GM12878 (cell line): ENCODE measurements at regions not wholly inside any gene's neighbourhood (a gene's known extent, or its start where the extent isn't known, plus 50 kb on each side); places are given as distances from the start of the nearest gene placed in this dataset.

Experiments used
- ATAC-seq: fragments of 200-7000 bp; cut with Tn5 transposase; 3 replicates; pipeline ENCODE4 v1.9.1; 2020; ENCODE audit warnings: mild to moderate bottlenecking, moderate library complexity
- BruUV-seq: library from RNA; stranded (reverse); fragments of 400-500 nt; replicated peaks from 2 replicates; lab custom pipeline; 2021; lab: Mats Ljungman, UMichigan
- CTCF ChIA-PET: fragments of 300-600 bp; sonication (Branson Sonifier 250); formaldehyde crosslinking; extraction: SDS; loops from one replicate; lab custom pipeline; 2021; ENCODE audit warnings: inconsistent platforms; lab: Yijun Ruan, JAX
- POLR2A ChIA-PET: fragments of 350-600 bp; formaldehyde crosslinking; extraction: SDS; loops from one replicate; lab custom pipeline; 2021; ENCODE audit warnings: inconsistent platforms; lab: Charles Lee
- RAD21 ChIA-PET: fragments of 300-600 bp; sonication (Branson Sonifier 250); formaldehyde crosslinking; loops from one replicate; lab custom pipeline; 2023; ENCODE audit warnings: antibody characterized with exemption; ENCODE audit not compliant: unreplicated experiment; lab: Charles Lee
- SMC1A ChIA-PET: fragments of 300-600 bp; sonication (Branson Sonifier 250); formaldehyde crosslinking; loops from one replicate; lab custom pipeline; 2023; ENCODE audit not compliant: unreplicated experiment, uncharacterized antibody; lab: Charles Lee
- DNase-seq: peaks from one replicate; pipeline ENCODE4 v3.0.0-alpha.2; 2011; ENCODE audit warnings: low read depth, low spot score
- FAIRE-seq: peaks from 3 replicates; lab custom pipeline; 2011; peaks lifted over from hg19 to GRCh38; lab: Jason Lieb, UNC
- H2AFZ ChIP-seq: 2 replicates; pipeline ENCODE4 v1.6.0; 2011; ENCODE audit warnings: low read depth, low read length, control low read depth; ENCODE audit not compliant: control insufficient read depth
- H3K27ac ChIP-seq: 2 replicates; pipeline ENCODE4 v1.5.1; 2011; ENCODE audit warnings: control low read depth; ENCODE audit not compliant: control insufficient read depth, insufficient read depth
- H3K27me3 ChIP-seq, 2 experiments: replicated peaks in 1 of 2; 2 replicates each; pipeline versions ENCODE4 v1.6.0 to v1.6.1; 2011; ENCODE audit warnings: low read length in 1 of 2; ENCODE audit not compliant: control insufficient read depth in 2 of 2, insufficient read depth in 2 of 2
- H3K36me3 ChIP-seq, 2 experiments: 2 replicates each; pipeline ENCODE4 v1.5.1; 2011; ENCODE audit warnings: low read length in 1 of 2; ENCODE audit not compliant: control insufficient read depth in 2 of 2, insufficient read depth in 2 of 2
- H3K4me1 ChIP-seq: 2 replicates; pipeline ENCODE4 v1.6.1; 2011; ENCODE audit warnings: mild to moderate bottlenecking, low read length, moderate library complexity, mixed read lengths; ENCODE audit not compliant: control insufficient read depth, insufficient read depth
- H3K4me2 ChIP-seq: 2 replicates; pipeline ENCODE4 v1.6.0; 2011; ENCODE audit warnings: control low read depth; ENCODE audit not compliant: control insufficient read depth, insufficient read depth
- H3K4me3 ChIP-seq: fragments of 200-600 bp; sonication (generic); 2 replicates; pipeline ENCODE4 v1.5.1; 2016
- H3K79me2 ChIP-seq: 2 replicates; pipeline ENCODE4 v1.6.0; 2011; ENCODE audit warnings: low read length; ENCODE audit not compliant: control insufficient read depth, insufficient read depth
- H3K9ac ChIP-seq: 2 replicates; pipeline ENCODE4 v1.8.0; 2011; ENCODE audit warnings: low read length, control low read depth, mixed read lengths; ENCODE audit not compliant: control insufficient read depth, insufficient read depth
- H3K9me3 ChIP-seq: replicated peaks from 3 replicates; pipeline ENCODE4 v1.5.1; 2011; ENCODE audit warnings: mild to moderate bottlenecking, low read length; ENCODE audit not compliant: control insufficient read depth, insufficient read depth
- H4K20me1 ChIP-seq: 2 replicates; pipeline ENCODE4 v1.6.0; 2011; ENCODE audit not compliant: control insufficient read depth, insufficient read depth
- BRCA1 ChIP-seq: IDR thresholded peaks from 2 replicates; pipeline ENCODE4 v1.6.1; 2011; ENCODE audit warnings: low read depth, low read length, improper control_type of control experiment
- CHD4 ChIP-seq: fragments of 200-600 bp; sonication (generic); IDR thresholded peaks from 2 replicates; pipeline ENCODE4 v1.6.1; 2016; ENCODE audit warnings: mild to moderate bottlenecking
- CTCF ChIP-seq, 3 experiments: IDR thresholded peaks in 2 of 3; conservative IDR thresholded peaks in 1 of 3; 2 replicates each; pipeline ENCODE4 v1.5.1; 2011; ENCODE audit warnings: low read depth in 3 of 3, low read length in 3 of 3, mild to moderate bottlenecking in 3 of 3, control low read depth in 2 of 3, moderate library complexity in 2 of 3, inconsistent platforms in 1 of 3, mixed read lengths in 1 of 3; ENCODE audit not compliant: control insufficient read depth in 2 of 3, insufficient read depth in 1 of 3; ENCODE audit errors: extremely low read depth in 1 of 3
- HCFC1 ChIP-seq: fragments of 150-350 bp; IDR thresholded peaks from 2 replicates; pipeline ENCODE4 v1.6.1; 2014; ENCODE audit warnings: low read length
- IRF5 ChIP-seq: fragments of 450-650 bp; IDR thresholded peaks from 2 replicates; pipeline ENCODE4 v1.6.1; 2017; ENCODE audit warnings: borderline replicate concordance
- RAD21 ChIP-seq: IDR thresholded peaks from 2 replicates; pipeline ENCODE4 v1.6.1; 2011; ENCODE audit warnings: mild to moderate bottlenecking, low read depth, low read length, moderate library complexity; ENCODE audit not compliant: insufficient read depth
- WGBS: methylation state at CpG from one replicate; pipeline ENCODE4 v1.1.6; 2016; ENCODE audit warnings: low lambda C conversion rate; ENCODE audit not compliant: insufficient replicate concordance, insufficient coverage; ENCODE audit errors: missing lambda C conversion rate; 5-methylcytosine and 5-hydroxymethylcytosine counted together
- in situ Hi-C: fragments of 300-500 bp; cut with MboI; formaldehyde crosslinking; loops from 9 replicates; pipeline ENCODE4 v1.14.3; 2018; ENCODE audit warnings: mixed read lengths
- intact Hi-C: fragments of 100-400 bp; cut with micrococcal nuclease; formaldehyde crosslinking; loops from one replicate; pipeline ENCODE4 v1.14.2; 2022; ENCODE audit not compliant: unreplicated experiment

DNA sequence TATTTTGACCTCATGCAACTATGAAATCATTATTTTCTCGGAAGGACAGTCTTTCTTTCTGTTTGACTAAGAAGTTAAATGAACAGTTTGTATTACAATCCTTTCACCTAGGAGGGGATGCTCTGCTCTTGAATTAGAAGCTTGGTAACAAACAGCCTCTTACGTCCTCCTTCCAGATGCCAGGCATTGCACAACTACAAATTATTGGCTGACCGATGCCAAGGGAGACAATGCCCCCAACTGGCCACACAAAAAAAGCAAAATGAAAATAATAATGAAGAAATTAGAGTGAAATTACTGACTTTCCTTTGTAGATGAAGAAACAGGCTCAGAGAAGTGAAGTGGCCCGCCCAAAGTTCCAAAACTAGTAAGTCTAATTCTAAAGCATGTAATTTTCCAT, 177.9 kb downstream of the CYRIA start:
- no peak overlapping the region for H3K9ac ChIP-seq
- ChIA-PET SMC1A (no interaction called here), RAD21 (no interaction called here), POLR2A (no interaction called here), CTCF (no interaction called here)
- H3K27ac ChIP-seq = no peak overlapping the region
- no peaks in the 10 kb centered on the region for H4K20me1 ChIP-seq
- no peak overlapping the region for H3K4me2 ChIP-seq
- no peaks in the 10 kb centered on the region for H3K79me2 ChIP-seq
- H2AFZ ChIP-seq = no peak overlapping the region
- TF ChIP-seq CTCF (IDR thresholded peaks at IDR 0.05 in 2 of 3, conservative IDR thresholded peaks at IDR 0.05 in 1 of 3; ENCODE audit: control insufficient read depth in 2 of 3, extremely low read depth in 1 of 3, insufficient read depth in 1 of 3, low read depth in 3 of 3, low read length in 3 of 3) (peak in 2 of 3 experiments; percentile 8 to 16; a peak in 1 of 6 replicates), CHD4 (no peak), RAD21 (peak; percentile 28), HCFC1 (no peak), BRCA1 (no peak), IRF5 (no peak)
- no peak overlapping the region for H3K4me3 ChIP-seq
- H3K4me1 ChIP-seq = no peaks in the 10 kb centered on the region
- 4% methylated on average over 4 of the region's 4 CpGs for WGBS
- ATAC-seq (no peak), DNase-seq (no peak), FAIRE-seq (no peak)
- in situ Hi-C loops (no loop called here), intact Hi-C loops (loop anchor here (1.0 kb wide), 1 partner anchor 850 kb away; no protein-coding TSS in a partner anchor)
- H3K9me3 ChIP-seq = no peaks in the 10 kb centered on the region
- no TSS peak for BruUV-seq
- H3K36me3 ChIP-seq = no peaks in the 10 kb centered on the region
- no peaks in the 10 kb centered on the region for H3K27me3 ChIP-seq
